NCI-H524 (cell line): ENCODE measurements at regions not wholly inside any gene's neighbourhood (a gene's known extent, or its start where the extent isn't known, plus 50 kb on each side); places are given as distances from the start of the nearest gene placed in this dataset.
A peak's percentile ranks its signal among the peaks of the same experiment; 100 is the strongest.

Experiments
- DNase-seq, 2 experiments: peaks; one replicate each; lab custom pipeline; 2025; lab: John Stamatoyannopoulos, UW

DNA sequence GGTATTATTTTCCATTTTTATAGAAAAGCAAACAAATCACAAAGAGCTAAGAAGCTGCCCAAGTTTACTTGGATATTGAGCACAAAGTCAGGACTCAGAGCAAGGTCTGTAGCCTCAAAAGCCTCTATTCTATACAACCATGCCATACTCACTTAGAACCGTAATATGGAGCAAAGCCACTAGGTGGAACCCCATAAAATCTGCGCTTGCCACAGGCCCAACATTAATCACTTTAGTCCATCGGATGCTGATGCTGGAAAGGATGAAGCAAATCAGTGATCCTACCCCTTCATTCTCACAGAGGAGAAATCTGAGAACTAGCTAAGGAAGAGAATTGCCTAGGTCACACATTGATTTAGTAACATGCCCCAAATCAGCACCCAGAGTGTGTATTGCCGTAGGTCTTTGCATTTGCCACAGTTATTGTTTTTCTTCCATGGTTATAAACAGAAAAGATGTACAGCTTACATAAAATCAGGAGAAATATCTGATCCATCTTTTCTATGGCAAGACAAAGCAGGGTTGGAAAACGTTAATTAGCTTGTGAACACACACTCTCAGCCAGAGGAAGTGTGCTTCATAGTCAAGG lies 56.7 kb upstream of the RAB38 start:
- DNase-seq = peak in 1 of 2 experiments; percentile 36

GRCh38 chr11:88229303-88229702 lies 54.1 kb upstream of the RAB38 start:
- DNase-seq = no peak
